Fibroblast of peridontal ligament (primary cell): ENCODE measurements at regions not wholly inside any gene's neighbourhood (a gene's known extent, or its start where the extent isn't known, plus 50 kb on each side); places are given as distances from the start of the nearest gene placed in this dataset.
A peak's percentile ranks its signal among the peaks of the same experiment; 100 is the strongest.
"Not testable (repeated sequence)": the region's sequence is repeated elsewhere in the genome, so short reads cannot be mapped to it uniquely, and the experiment has no call there.

ENCODE experiments used
- DNase-seq: peaks from one replicate; pipeline ENCODE4 v3.0.0-alpha.2; 2010; ENCODE audit errors: extremely low read depth

DNA sequence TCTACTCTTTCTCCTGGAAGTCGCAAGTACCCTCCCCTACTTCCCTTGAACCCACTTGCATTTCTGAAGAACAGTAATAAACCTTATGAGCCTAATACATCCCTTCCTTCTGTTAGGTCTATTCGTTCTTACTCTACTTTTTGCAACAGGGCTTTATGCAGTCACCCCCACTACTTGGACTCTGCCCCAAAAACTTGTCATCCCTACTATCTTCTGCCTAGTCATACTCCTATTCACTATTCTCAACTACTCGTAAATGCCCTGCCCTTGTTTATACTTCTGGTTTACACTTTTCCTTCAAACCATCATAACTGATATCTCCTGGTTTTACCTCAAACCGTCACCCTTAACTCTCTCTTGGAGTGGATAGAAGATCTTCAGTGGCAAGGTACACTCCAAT, 55.2 kb upstream of the SLIT2 start:
- DNase-seq: no peak

DNA sequence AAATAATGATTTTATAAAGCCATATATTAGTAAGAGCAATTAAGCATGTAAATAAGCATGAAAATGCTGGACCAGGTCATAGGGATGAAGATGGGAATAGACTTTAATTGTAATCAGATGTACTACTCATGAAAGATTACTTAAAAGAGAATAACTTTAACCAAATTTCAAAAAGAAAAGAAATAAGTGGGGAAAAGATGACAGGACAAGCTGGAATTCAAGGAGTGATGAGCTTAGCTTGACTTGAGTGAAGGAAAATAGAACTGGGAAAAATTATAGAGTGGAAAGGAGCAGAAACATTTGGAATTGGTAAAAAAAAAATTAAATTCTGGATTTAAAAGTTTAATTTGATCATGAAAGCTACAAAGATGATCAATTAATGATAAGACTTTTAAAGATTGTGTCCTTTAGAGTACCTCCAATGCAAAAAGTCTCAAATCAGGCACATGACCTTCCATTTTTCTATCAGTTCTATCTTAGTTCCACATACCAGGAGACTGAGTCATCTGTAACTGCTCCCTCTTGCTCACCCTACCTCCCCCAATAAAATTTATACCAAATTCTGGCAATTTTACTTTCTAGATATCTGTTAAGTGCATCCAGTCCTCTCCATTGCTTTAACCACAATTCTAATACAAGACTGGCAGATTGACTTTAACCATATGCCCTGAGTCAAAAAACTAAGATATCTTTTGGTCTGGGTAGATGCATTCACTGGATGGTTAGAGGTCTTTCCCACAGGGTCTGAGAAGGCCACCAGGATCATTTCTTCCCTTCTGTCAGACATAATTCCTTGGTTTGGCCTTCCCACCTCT, 56.4 kb upstream of the SLIT2 start:
- peak; percentile 53 for DNase-seq

DNA sequence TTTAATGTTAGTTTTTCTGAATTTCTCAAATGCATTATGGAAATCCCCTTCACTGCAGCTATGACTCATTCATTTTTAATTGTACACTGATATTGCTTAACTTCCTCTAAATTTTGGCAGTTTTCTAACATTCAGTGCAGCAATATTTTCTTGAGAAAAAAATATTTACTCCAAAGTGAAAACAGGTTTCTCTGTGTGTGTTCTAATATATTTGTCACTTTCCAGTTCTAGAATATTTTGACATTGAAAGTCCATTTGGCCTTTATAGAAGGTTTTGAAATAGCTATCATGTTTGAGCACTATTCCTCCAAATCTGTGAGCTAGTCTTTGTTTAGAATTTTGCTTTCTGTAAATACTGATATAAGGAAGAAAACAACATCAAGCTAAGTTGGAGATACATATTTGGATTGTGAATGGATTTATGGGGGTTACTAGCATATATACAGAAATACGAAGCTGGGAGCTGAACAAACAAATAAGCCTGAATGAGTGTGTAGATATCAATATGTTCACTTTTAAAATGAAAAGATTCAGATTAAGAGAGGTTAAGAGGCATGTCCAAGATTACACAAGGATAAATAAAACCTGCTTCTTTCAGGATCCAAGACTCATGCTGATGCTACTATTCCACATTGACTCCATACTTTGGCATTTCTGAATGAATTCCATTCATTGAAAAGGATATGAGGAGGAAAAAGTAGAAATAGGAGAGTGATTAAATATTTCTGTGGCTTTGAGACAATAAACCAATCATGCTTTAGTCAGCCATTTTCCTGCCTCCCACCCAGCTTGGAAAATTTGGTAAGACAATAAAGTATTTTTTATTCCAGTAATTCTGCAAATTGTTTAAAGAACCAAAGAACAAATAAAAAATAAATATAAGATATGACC, 57.3 kb upstream of the SLIT2 start:
- peak; percentile 92 for DNase-seq

DNA sequence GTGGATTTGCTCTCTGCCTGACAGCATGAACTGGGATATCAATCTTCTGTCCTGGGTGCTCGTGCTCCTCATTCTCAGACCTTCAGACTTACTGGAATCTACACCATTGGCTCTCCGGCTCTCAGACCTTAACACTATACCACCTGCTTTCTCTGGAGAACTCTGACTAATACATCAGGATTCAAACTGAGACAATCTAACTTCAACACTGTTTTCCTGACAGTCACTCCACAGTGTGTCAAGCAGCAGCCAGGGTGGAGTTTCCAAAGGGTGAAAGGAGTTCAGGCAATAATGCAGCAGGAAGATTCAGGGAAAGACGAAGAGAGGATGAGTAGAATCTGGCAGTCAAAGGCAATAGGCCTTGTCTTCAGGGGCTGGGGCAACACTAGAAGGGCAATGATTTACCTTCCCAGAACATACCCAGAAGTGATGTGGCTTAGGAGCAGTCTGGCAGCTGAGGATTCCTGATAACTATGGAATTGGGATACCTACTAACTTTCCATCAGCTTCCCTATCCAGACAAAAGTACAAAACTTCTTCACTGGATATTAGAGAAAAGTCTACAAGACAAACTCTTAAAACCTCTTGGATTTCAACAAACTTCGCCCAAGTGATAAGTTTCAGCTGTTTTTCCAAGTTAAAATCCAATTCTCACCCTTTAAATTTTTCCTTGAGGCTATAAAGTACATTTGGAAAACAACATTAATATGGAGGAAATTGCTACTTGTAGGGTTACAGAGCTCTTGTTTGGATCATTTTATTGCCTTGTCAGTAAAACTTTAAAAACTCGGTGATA, 58.4 kb upstream of the SLIT2 start:
- peak; percentile 34 for DNase-seq

DNA sequence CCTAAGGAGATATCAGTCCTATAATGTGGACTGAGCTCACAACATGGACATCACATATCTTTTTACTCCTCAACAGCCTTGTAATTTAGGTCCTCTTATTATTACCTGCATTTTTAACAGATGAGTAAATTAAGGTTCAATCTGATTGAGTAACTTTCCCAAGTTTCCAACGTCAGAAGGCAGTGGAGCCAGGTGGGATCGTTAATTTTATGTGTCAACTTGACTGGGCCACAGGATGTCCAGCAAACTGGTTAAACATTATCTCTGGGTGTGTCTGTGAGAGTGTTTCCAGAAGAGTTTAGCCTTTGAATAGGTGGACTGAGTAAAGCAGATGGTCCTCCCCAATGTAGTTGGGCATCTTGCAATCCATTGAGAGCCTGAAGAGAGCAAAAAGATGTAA, 59.0 kb upstream of the SLIT2 start:
- no peak for DNase-seq

DNA sequence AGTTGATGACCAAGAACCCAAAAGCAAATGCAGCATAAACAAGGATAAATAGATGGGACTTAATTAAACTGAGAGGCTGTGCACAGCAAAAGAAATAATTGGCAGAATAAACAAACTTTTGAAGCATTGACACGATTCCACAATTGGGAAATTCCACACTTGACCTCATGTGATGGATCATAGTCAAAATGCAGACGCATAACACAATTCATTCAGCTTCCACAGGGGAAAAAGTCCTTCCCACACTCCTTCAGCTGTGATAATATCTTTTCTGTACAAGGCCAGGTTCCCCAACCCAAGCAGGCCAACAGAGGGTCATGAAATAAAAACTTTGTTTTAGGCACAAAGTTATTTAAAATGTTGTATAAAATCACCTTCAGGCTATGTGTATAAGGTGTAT, 66.6 kb upstream of the SLIT2 start:
- no peak for DNase-seq

DNA sequence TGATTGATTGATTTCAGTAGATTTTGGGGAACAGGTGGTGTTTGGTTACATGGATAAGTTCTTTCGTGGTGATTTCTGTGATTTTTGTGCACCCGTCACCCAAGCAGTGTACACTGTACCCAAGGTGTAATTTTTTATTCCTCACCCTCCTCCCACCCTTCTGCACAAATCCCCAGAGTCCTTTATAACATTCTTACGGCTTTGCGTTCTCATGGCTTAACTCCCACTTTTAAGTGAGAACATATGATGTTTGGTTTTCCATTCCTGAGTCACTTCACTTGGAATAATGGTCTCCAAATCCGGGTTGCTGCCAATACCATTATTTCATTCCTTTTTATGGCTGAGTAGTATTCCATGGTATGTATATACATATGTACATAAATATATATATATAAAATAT, 68.6 kb upstream of the SLIT2 start:
- DNase-seq: not testable (repeated sequence)

DNA sequence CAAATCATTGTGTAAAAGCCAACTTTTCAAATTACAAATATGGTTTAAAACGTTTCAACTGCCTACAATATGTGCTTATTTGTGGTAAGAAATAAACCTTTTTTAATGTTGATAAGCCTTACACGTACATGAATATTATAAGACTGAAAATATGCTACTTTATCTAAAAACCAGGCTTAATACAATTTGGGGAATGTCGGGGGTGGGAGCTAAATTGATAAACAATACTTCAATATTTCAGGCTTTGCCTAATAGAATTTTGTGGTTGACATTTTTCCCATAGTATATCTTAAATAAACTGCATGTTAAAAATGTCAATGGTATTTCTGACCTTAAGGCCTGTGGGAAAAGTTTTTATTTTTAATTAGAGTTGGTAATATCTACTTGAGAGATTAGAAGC, 69.8 kb upstream of the SLIT2 start:
- DNase-seq: no peak

DNA sequence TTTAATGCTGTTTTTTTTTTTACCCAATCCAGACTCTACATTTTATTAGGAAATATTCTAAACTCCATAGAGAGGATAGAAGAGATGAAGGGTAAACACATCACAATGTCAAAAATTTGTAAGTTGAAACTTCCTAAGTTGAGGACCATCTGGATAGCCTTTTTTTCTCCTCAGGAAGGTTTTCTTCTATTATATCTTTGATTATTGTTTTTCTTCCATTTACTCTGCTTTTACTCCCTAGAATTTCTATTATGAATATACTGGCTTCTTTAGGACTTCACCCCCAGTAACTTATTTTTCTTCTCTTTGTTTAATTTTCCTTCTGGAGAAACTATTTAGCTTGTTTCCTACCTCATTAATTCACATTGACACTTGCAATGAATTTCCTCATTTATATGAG, 71.2 kb upstream of the SLIT2 start:
- no peak for DNase-seq

DNA sequence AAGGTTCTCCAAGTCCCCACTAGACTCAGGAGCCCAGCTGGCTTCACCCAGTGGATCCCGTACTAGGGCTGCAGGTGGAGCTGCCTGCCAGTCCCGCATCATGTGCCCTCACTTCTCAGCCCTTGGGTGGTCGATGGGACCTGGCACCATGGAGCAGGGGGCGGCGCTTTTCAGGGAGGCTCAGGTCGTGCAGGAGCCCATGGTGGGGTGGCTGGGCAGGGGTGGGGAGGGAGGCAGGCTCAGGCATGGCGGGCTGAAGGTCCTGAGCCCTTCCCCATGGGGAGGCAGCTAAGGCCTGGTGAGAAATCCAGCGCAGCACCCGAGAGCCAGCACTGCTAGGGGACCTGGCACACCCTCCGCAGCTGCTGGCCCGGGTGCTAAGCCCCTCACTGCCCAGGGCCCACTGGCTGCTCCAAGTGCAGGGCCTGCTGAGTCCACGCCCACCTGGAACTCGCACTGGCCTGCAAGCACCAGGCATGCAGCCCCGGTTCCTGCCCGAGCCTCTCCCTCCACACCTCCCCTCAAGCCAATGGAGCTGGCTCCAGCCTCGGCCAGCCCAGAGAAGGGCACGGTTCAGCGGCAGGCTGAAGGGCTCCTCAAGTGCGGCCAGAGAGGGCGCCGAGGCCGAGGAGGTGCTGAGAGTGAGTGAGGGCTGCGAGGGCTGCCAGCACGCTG, 72.7 kb upstream of the SLIT2 start:
- DNase-seq: no peak

DNA sequence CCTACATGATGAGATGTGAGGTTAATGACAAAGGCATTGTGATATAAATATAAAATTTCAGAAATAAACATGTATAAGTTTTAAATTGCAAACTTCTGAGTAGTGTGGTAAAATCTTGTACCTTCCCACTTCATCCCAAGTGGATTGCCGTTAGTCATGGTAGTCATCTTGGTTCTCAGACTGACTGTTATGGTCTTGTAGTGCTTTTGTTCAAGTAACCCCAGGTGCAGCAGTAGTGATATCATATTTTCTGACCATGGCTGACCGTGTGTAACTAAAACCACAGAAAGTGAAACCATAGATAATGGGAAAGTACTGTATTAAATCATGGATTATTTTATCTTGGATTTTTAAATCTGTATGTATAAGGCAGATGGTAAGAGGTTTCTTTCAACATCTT, 74.8 kb upstream of the SLIT2 start:
- no peak for DNase-seq

DNA sequence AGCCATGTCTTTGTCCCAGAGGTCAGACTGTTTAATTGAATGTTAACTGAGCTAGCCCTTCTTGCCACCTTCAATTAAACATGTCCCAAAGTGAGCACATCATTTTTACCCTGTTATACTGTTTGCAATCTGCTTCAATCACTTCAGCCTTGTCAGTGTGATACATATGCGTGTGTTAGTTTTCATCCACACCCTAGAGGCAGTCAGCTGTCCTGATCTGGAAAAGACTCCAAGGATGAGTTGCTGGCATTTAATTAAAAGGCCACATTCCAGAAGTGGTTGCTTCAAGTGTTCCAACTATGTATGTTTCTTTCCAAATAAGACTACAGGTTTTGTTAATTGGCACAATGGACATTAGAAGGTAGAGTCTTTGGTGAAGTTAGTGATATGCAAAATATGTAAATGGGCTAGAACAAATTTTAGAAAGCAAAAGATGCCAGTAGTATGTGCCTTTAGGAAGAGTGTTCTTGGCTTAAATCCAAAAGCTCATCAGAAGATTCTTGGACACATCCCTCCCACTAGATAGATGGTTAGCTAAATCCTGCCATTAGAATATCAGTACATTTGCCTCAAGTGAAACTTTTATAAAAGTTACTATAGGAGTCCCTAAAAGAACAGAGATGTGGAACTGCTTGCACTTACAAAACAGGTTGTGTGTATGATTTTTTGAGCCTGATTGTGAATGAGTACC, 79.5 kb upstream of the SLIT2 start:
- no peak for DNase-seq

DNA sequence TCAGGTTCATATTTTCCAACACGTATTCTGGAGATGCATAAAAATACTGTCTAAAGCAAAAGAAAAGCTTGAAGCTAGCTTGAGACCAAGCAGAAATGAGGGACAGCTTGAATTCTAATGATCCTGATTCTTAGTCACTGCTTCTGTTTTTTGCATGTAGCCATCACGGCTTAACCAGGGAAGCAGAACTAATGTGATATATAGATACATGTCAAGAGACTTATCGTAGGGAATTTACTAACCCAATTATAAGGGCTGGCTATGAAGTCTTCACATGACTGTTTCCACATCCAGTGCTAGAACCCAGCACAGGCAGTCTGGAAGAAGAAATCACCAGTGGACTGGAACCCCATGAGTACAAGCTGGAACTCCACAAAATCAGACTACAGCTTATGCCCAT, 85.2 kb upstream of the SLIT2 start:
- DNase-seq: no peak

DNA sequence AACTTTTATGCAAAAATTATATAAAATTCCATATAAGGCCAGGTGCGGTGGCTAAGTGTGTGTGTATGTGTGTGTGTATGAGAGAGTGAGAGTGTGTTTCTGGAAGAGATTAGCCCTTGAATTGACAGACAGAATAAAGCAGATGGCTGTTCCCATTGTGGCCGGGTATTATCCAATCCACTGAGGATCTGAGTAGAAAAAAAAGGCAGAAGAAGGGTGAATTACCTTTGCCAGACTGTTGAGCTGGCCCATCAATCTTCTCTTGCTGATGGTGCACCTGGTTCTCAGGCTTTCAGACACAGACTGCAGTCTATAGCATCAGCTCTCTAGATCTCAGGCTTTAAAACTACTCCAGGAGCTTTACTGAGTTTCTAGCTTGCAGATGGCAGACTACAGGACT, 92.2 kb upstream of the SLIT2 start:
- no peak for DNase-seq

DNA sequence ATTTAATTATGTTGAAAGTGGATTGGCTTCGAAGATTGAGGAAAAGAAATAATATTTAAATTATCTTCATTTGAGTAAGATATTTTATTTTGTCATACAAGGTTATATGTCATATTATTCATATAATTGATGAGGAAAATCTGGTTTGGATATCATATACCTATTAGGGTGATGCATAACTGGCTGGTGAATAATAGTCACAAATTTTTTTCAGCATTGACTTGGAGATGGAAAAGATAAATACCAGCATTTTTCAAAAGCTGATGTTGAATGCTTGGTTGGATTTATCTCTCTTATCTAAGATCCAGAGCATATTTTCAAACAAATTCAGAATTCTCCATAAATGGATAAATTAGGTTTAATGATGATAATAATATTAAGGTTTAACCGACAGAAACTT, 93.5 kb upstream of the SLIT2 start:
- DNase-seq: no peak

DNA sequence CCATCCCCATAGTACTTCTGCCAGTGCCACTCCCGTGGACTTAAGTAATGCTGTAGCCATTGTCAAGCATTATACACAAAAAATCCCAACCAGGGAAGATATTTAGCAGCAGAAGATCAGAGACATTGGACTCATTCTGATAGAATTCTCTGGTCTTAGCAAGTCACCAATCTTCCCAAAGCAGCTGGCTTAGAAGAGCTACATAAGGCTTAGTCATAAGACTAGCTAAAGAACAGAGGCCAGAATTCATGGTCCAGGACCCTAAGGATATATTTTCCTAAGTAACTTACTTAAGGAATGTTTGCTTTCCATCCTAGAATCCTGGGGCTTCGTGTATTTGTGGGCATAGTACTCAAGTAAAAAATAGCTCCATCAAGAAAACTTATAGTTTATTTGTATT, 100.3 kb upstream of the SLIT2 start:
- peak; percentile 34 for DNase-seq

DNA sequence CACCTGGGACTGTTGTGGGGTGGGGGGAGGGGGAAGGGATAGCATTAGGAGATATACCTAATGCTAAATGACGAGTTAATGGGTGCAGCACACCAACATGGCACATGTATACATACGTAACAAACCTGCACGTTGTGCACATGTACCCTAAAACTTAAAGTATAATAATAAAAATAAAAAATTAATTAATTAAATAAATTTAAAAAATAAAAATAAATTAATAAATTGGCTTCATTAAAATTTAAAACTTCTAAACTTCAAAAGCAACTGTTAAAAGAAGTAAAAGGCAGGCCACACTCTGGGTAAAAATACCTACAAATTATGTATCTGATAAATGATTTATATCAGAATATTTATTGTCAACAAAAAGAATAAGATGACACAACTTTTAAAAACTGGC, 102.6 kb upstream of the SLIT2 start:
- not testable (repeated sequence) for DNase-seq

DNA sequence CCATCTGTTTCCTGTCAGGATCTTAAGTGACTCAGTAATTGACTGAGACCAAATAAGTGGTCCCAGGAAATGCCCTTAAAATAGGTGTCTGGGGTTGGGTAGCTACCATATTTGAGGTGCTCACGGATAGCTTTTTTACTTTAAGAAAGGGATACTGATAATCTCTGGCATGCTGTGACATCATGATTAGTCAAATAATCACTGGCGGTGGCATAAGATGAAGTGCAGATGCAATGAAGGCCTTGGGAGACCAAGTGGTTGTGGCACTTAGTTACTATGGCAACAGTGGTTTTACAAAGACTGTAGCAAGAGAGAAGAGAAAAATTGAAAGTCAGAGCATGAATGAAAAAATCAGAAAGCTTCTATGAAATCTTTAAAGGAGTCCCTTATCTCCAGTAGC, 114.5 kb upstream of the SLIT2 start:
- DNase-seq: peak; percentile 83

DNA sequence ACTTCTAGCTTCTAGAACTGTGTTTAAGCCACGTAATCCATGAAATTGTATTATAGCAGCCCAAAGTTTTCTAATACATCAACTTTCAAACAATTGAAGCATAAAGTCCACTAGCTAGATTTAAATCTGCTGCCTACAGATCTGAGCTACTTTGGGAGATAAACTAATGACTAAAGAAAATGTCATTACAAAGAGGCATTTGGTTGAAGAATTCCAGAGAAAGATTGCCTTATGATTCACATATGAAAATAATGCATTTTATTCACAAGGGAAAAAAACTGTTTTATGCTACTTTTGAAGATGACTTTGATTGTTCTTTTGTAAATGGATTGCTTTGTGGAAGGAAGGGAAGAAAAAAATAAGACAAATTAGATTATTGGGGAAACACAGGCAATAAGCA, 124.1 kb upstream of the SLIT2 start:
- DNase-seq: peak; percentile 58

DNA sequence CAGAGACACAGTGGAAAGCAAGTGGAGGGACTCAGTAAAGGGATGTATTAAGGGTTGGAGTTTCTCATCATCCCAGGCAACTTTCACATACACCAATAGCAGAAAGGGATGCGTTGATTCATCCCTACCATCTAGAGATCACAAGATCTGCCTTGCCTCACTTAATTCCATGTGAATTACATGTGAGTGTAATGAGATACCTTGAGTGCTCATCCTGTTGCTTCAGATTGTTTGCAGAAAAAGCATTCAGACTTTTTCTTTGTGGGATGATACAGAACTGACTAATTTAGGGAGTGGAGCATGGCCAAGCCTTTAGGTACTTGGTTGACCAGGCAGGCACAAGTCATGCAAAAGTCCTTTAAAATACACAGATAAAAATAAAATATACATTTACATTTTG, 124.8 kb upstream of the SLIT2 start:
- DNase-seq: peak; percentile 76
